K562 (cell line): ENCODE measurements at regions not wholly inside any gene's neighbourhood (a gene's known extent, or its start where the extent isn't known, plus 50 kb on each side); places are given as distances from the start of the nearest gene placed in this dataset.

Source experiments
- ATAC-seq: fragments of 200-7000 bp; cut with Tn5 transposase; 3 replicates; pipeline ENCODE4 v1.9.1; 2020; ENCODE audit warnings: moderate library complexity
- BruUV-seq: library from RNA; stranded (reverse); fragments of 400-500 nt; replicated peaks from 2 replicates; lab custom pipeline; 2021; lab: Mats Ljungman, UMichigan
- CTCF ChIA-PET: fragments of 300-600 bp; formaldehyde crosslinking; extraction: SDS; loops from one replicate; lab custom pipeline; 2021; ENCODE audit warnings: low intra/inter-chr PET ratio; lab: Yijun Ruan, JAX
- POLR2A ChIA-PET: fragments of 300-600, 350-650 bp; sonication (Branson Sonifier 250); formaldehyde crosslinking; extraction: SDS; loops from one replicate; lab custom pipeline; 2021; ENCODE audit warnings: antibody characterized with exemption, inconsistent platforms; lab: Yijun Ruan, JAX
- DNase-seq, 4 experiments: peaks; one replicate each; pipeline versions ENCODE4 v3.0.0 to v3.0.0-alpha.2; 2011 to 2018; ENCODE audit warnings: low spot score in 3 of 4, mixed read lengths in 3 of 4; ENCODE audit errors: extremely low read depth in 1 of 4
- FAIRE-seq: peaks from 2 replicates; lab custom pipeline; 2011; peaks lifted over from hg19 to GRCh38; lab: Jason Lieb, UNC
- H2AFZ ChIP-seq: 2 replicates; pipeline ENCODE4 v1.6.0; 2011; ENCODE audit warnings: low read depth, low read length, control low read depth, inconsistent platforms
- H3K27ac ChIP-seq: fragments of 200-600 bp; 3 replicates; pipeline ENCODE4 v1.8.0; 2011; ENCODE audit warnings: low read depth, mild to moderate bottlenecking, control low read depth, inconsistent platforms, low read length, moderate library complexity, mixed read lengths; ENCODE audit errors: extremely low read depth
- H3K27me3 ChIP-seq, 2 experiments: fragments of 300-600 bp in 1 of 2; 2 replicates in 1 of 2; 3 replicates in 1 of 2; pipeline versions ENCODE4 v1.6.0 to v1.8.0; 2011; ENCODE audit warnings: inconsistent platforms in 2 of 2, low read length in 2 of 2, mild to moderate bottlenecking in 1 of 2, mixed read lengths in 1 of 2, moderate library complexity in 1 of 2; ENCODE audit not compliant: control insufficient read depth in 2 of 2, insufficient read depth in 2 of 2
- H3K36me3 ChIP-seq: fragments of 300-600 bp; 3 replicates; pipeline ENCODE4 v1.8.0; 2011; ENCODE audit warnings: mild to moderate bottlenecking, low read length, inconsistent platforms; ENCODE audit not compliant: control insufficient read depth, insufficient read depth
- H3K4me1 ChIP-seq, 2 experiments: fragments of 200-600 bp in 1 of 2; replicated peaks in 1 of 2; 2 replicates in 1 of 2; 3 replicates in 1 of 2; pipeline versions ENCODE4 v1.5.1 to v1.8.0; 2011; ENCODE audit warnings: inconsistent platforms in 2 of 2, low read length in 2 of 2, mild to moderate bottlenecking in 1 of 2, mixed read lengths in 1 of 2, moderate library complexity in 1 of 2; ENCODE audit not compliant: control insufficient read depth in 2 of 2, insufficient read depth in 2 of 2
- H3K4me2 ChIP-seq: 2 replicates; pipeline ENCODE4 v1.6.1; 2011; ENCODE audit warnings: low read length, control low read depth, inconsistent platforms, mixed read lengths; ENCODE audit not compliant: insufficient read depth
- H3K4me3 ChIP-seq: fragments of 200-600 bp; sonication (generic), shearing (Covaris generic); 2 replicates; pipeline ENCODE4 v1.5.1; 2016; ENCODE audit warnings: control low read depth, inconsistent platforms
- H3K79me2 ChIP-seq: fragments of 200-600 bp; 3 replicates; pipeline ENCODE4 v1.8.0; 2011; ENCODE audit warnings: low read length, inconsistent platforms; ENCODE audit not compliant: control insufficient read depth, insufficient read depth
- H3K9ac ChIP-seq, 2 experiments: 2 replicates each; pipeline versions ENCODE4 v1.6.0 to v1.6.1; 2011; ENCODE audit warnings: low read depth in 2 of 2, low read length in 2 of 2, control low read depth in 1 of 2, inconsistent platforms in 1 of 2, mild to moderate bottlenecking in 1 of 2, mixed read lengths in 1 of 2; ENCODE audit not compliant: insufficient read depth in 1 of 2
- H3K9me1 ChIP-seq: one replicate; pipeline ENCODE4 v1.6.0; 2011; ENCODE audit warnings: inconsistent platforms, mild to moderate bottlenecking, low read length, moderate library complexity; ENCODE audit not compliant: control insufficient read depth, insufficient read depth
- H3K9me3 ChIP-seq: replicated peaks from 2 replicates; pipeline ENCODE4 v1.5.1; 2011; ENCODE audit warnings: low read depth, low read length, inconsistent platforms; ENCODE audit not compliant: control insufficient read depth, insufficient read depth
- H4K20me1 ChIP-seq: replicated peaks from 2 replicates; pipeline ENCODE4 v1.6.1; 2011; ENCODE audit warnings: low read length, inconsistent platforms, mixed read lengths; ENCODE audit not compliant: control insufficient read depth, insufficient read depth
- ATF7 ChIP-seq: fragments of 450-650 bp; IDR thresholded peaks from 2 replicates; pipeline ENCODE4 v1.7.1; 2014; ENCODE audit warnings: mild to moderate bottlenecking, moderate library complexity
- CEBPG ChIP-seq, 3 experiments: fragments of 200-800 bp in 1 of 3; sonication (Bioruptor generic) in 1 of 3; sonication (generic) in 1 of 3; formaldehyde crosslinking in 1 of 3; IDR thresholded peaks in 2 of 3; conservative IDR thresholded peaks in 1 of 3; 2 replicates each; pipeline versions ENCODE4 v1.6.1 to v1.8.0; 2016 to 2022; ENCODE audit warnings: missing compliant biosample characterization in 2 of 3, missing genetic modification characterization in 2 of 3, mild to moderate bottlenecking in 1 of 3, missing genetic modification reagents in 1 of 3
- FOXP1 ChIP-seq: sonication (generic); formaldehyde crosslinking; IDR thresholded peaks from 2 replicates; pipeline ENCODE4 v1.8.0; 2022; ENCODE audit warnings: mild to moderate bottlenecking, missing genetic modification reagents
- JUND ChIP-seq, 2 experiments: IDR thresholded peaks; 2 replicates in 1 of 2; 3 replicates in 1 of 2; pipeline ENCODE4 v1.6.1; 2011; ENCODE audit warnings: borderline replicate concordance in 2 of 2, low read depth in 2 of 2, low read length in 2 of 2, improper control_type of control experiment in 1 of 2, missing biosample characterization in 1 of 2, missing genetic modification characterization in 1 of 2, missing genetic modification reagents in 1 of 2
- PHB ChIP-seq: fragments of 250-450 bp; sonication (Bioruptor Pico); IDR thresholded peaks from 2 replicates; pipeline ENCODE4 v1.5.0; 2021
- POLR3G ChIP-seq: IDR thresholded peaks from 2 replicates; pipeline ENCODE4 v1.6.1; 2011; ENCODE audit not compliant: insufficient read length, insufficient replicate concordance; ENCODE audit errors: extremely low read depth
- RBBP5 ChIP-seq: fragments of 200-600 bp; sonication (generic); IDR thresholded peaks from 2 replicates; pipeline ENCODE4 v1.6.1; 2012; ENCODE audit warnings: borderline replicate concordance, mild to moderate bottlenecking, low read length, control low read depth, inconsistent platforms; ENCODE audit not compliant: insufficient read depth, poor library complexity, severe bottlenecking
- RBM25 ChIP-seq: fragments of 200-400 bp; formaldehyde crosslinking; IDR thresholded peaks from 2 replicates; pipeline ENCODE4 v1.6.1; 2018; ENCODE audit warnings: low read length, low read depth, moderate library complexity; ENCODE audit not compliant: severe bottlenecking
- SMAD2 ChIP-seq: fragments of 150-350 bp; IDR thresholded peaks from 2 replicates; pipeline ENCODE4 v1.6.1; 2014; ENCODE audit warnings: low read depth, mild to moderate bottlenecking, low read length
- SMARCE1 ChIP-seq: fragments of 450-650 bp; IDR thresholded peaks from 2 replicates; pipeline ENCODE4 v1.7.1; 2016; ENCODE audit warnings: mild to moderate bottlenecking
- SUPT5H ChIP-seq: fragments of 450-650 bp; IDR thresholded peaks from 2 replicates; pipeline ENCODE4 v1.6.1; 2016
- ZBTB1 ChIP-seq: sonication (generic); formaldehyde crosslinking; IDR thresholded peaks from 2 replicates; pipeline ENCODE4 v1.8.1; 2023; ENCODE audit warnings: missing genetic modification reagents, low read depth, mild to moderate bottlenecking, borderline replicate concordance
- ZNF175 ChIP-seq: fragments of 200-800 bp; sonication (Bioruptor generic); IDR thresholded peaks from 2 replicates; pipeline ENCODE4 v1.6.1; 2016; ENCODE audit warnings: low read depth, mild to moderate bottlenecking, missing genetic modification characterization, missing compliant biosample characterization
- ZNF274 ChIP-seq: IDR thresholded peaks from 2 replicates; pipeline ENCODE4 v1.6.1; 2011; ENCODE audit warnings: low read depth, mild to moderate bottlenecking, low read length, moderate library complexity, borderline replicate concordance
- WGBS: fragments of 100-300 bp; shearing (Covaris generic); methylation state at CpG from one replicate; pipeline ENCODE4 v1.1.6; 2016; ENCODE audit warnings: low coverage, mixed read lengths; ENCODE audit not compliant: insufficient coverage; ENCODE audit errors: missing lambda C conversion rate; 5-methylcytosine and 5-hydroxymethylcytosine counted together
- in situ Hi-C: fragments of 300-500 bp; cut with MboI; formaldehyde crosslinking; loops from 4 replicates; pipeline ENCODE4 v1.15.0; 2018; ENCODE audit warnings: inconsistent platforms, mixed read lengths
- intact Hi-C: fragments of 100-400 bp; cut with micrococcal nuclease; formaldehyde crosslinking; loops from 2 replicates; pipeline ENCODE4 v1.14.2; 2022
- TF ChIP-seq, protein P1 (sequence below): fragments of 200-800 bp; sonication (Bioruptor generic); IDR thresholded peaks from 2 replicates; pipeline ENCODE4 v1.6.1; 2017; ENCODE audit warnings: missing genetic modification characterization, missing compliant biosample characterization
- TF ChIP-seq, protein P2 (sequence below): fragments of 450-650 bp; IDR thresholded peaks from 2 replicates; pipeline ENCODE4 v1.6.1; 2016
- TF ChIP-seq, protein P3 (sequence below), 2 experiments: fragments of 450-650 bp in 1 of 2; sonication (generic) in 1 of 2; formaldehyde crosslinking in 1 of 2; IDR thresholded peaks in 1 of 2; conservative IDR thresholded peaks in 1 of 2; 2 replicates each; pipeline versions ENCODE4 v1.6.1 to v1.8.1; 2016 to 2023; ENCODE audit warnings: mild to moderate bottlenecking in 2 of 2, moderate library complexity in 2 of 2, inconsistent platforms in 1 of 2, missing genetic modification reagents in 1 of 2

DNA sequence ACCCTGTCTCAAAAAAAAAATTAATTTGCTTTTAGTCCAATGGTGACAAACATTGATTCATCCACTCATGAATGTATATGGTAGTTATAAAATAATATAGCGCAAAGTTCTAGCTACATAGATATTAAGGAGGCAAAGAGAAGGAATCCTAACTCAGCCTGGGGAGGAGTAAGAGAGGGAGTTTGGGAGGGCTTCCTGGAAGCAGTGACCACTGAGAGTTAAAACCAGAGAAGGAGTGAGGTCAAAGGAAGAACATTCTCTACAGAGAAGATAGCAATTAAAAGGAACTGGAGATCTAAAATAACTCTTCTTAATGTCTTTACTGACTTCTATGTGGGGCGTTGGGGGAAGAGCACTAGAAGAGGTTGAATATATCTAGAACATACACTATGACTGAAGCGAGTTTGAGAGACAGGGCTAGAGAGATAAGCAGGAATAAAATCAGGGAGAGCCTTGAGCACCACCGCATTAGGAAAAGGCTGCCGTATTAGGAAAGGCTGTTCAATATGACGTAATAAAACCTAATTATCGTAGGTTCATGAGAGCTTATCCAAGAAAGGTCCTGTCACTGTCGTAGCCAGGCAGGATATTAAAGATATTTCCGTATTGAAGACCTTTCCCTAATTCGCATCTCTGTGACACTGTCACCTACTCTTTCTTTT is 81.8 kb upstream of the CNKSR3 start:
- ChIA-PET CTCF (no interaction called here), POLR2A (interaction anchor here (0.7 to 0.9 kb wide), 2 partner anchors 18 to 561 kb away, joined by 3 read pairs; no protein-coding TSS in a partner anchor)
- DNase-seq (peak in 1 of 4 experiments; percentile 41), ATAC-seq (peak; percentile 66), FAIRE-seq (no peak)
- Histone ChIP-seq H3K9ac (peak overlapping the region in 1 of 2 experiments; percentile 16; a peak in 2 of 4 replicates), H3K9me3 (no peaks in the 10 kb centered on the region), H3K79me2 (no peaks in the 10 kb centered on the region), H3K27ac (peak overlapping the region; percentile 58; the same call in 2 of the 3 replicates), H3K4me3 (no peak overlapping the region), H2AFZ (peak overlapping the region; percentile 93), H3K4me2 (peak overlapping the region; percentile 57), H4K20me1 (no peaks in the 10 kb centered on the region), H3K36me3 (no peaks in the 10 kb centered on the region), H3K9me1 (no peaks in the 10 kb centered on the region), H3K27me3 (no peaks in the 10 kb centered on the region), H3K4me1 (peaks cover 8 to 18% of the 10 kb centered on the region in 2 experiments; a peak in 3 of 5 replicates)
- in situ Hi-C loops (no loop called here), intact Hi-C loops (loop anchor here (5.0 kb wide), 1 partner anchor 80 kb away; the partner anchor contains the start of gene CNKSR3)
- no TSS peak for BruUV-seq
- WGBS, result 20% methylated on average over 10 of the region's 10 CpGs
- TF ChIP-seq CEBPG (CRISPR knock-in tag; IDR thresholded peaks at IDR 0.05) (no peak), CEBPG (tag; conservative IDR thresholded peaks at IDR 0.05 in 1 of 2, IDR thresholded peaks at IDR 0.05 in 1 of 2) (peak in 1 of 2 experiments; percentile 37; a peak in 1 of 4 replicates), JUND (IDR thresholded peaks at IDR 0.05; ENCODE audit: borderline replicate concordance, low read depth, low read length) (peak; percentile 37; the same call in 1 of the 2 replicates), JUND (tag; IDR thresholded peaks at IDR 0.05; ENCODE audit: borderline replicate concordance, low read depth, low read length) (no peak), ZBTB1 (CRISPR knock-in tag) (no peak), ZNF175 (CRISPR knock-in tag) (no peak), ATF7 (peak; percentile 78), RBM25 (peak; percentile 42), FOXP1 (CRISPR knock-in tag) (no peak), PHB (CRISPR knock-in tag) (no peak), SMARCE1 (peak; percentile 16; the same call in 1 of the 2 replicates), SMAD2 (no peak), SUPT5H (no peak), ZNF274 (no peak), POLR3G (no peak), RBBP5 (peak; percentile 13)
- TF ChIP-seq, protein P1, sequence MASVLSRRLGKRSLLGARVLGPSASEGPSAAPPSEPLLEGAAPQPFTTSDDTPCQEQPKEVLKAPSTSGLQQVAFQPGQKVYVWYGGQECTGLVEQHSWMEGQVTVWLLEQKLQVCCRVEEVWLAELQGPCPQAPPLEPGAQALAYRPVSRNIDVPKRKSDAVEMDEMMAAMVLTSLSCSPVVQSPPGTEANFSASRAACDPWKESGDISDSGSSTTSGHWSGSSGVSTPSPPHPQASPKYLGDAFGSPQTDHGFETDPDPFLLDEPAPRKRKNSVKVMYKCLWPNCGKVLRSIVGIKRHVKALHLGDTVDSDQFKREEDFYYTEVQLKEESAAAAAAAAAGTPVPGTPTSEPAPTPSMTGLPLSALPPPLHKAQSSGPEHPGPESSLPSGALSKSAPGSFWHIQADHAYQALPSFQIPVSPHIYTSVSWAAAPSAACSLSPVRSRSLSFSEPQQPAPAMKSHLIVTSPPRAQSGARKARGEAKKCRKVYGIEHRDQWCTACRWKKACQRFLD, result 0 out of 2 replicates have a peak, but pooled peaks have one; percentile 24
- TF ChIP-seq, protein P2, sequence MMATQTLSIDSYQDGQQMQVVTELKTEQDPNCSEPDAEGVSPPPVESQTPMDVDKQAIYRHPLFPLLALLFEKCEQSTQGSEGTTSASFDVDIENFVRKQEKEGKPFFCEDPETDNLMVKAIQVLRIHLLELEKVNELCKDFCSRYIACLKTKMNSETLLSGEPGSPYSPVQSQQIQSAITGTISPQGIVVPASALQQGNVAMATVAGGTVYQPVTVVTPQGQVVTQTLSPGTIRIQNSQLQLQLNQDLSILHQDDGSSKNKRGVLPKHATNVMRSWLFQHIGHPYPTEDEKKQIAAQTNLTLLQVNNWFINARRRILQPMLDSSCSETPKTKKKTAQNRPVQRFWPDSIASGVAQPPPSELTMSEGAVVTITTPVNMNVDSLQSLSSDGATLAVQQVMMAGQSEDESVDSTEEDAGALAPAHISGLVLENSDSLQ, result peak; percentile 2; the same call in 1 of the 2 replicates
- TF ChIP-seq, protein P3, sequence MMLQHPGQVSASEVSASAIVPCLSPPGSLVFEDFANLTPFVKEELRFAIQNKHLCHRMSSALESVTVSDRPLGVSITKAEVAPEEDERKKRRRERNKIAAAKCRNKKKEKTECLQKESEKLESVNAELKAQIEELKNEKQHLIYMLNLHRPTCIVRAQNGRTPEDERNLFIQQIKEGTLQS (IDR thresholded peaks at IDR 0.05), result peak; percentile 56; the same call in 1 of the 2 replicates
- TF ChIP-seq, protein P3 (CRISPR knock-in tag; conservative IDR thresholded peaks at IDR 0.05), result no peak
